ENCODE measurements at regions not wholly inside any gene's neighbourhood (a gene's known extent, or its start where the extent isn't known, plus 50 kb on each side); places are given as distances from the start of the nearest gene placed in this dataset.

DNA sequence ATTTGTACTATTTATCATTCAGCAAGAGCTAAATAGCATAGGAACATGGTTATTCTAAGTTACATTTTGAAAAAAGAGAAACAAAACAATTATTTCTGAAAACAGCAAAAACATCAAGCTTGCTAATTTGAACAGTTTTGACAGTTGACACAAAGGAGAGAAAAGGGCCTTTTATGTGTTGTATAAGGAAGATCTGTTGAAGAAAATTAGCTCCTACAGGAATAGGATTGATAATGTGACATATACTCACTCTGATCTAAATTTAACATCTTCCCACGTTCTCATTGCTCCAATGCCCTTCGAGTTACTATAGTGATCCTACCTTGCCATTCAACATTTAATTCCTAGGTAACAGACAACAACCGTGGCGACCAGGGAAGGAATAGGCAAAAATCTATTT, 61.4 kb upstream of the BTG3 start:
- Histone ChIP-seq H3K79me2 (ENCODE audit: insufficient read depth, low read length) (no peaks in the 10 kb centered on the region), H3K4me1 (ENCODE audit: insufficient read depth, low read length, severe bottlenecking) (no peaks in the 10 kb centered on the region), H3F3A (ENCODE audit: insufficient read depth, low read length) (no peaks in the 10 kb centered on the region), H3K27ac (ENCODE audit: low read depth, low read length, poor library complexity, severe bottlenecking) (no peak overlapping the region), H3K9me2 (ENCODE audit: low read depth, low read length) (no peaks in the 10 kb centered on the region), H3K27me3 (ENCODE audit: insufficient read depth, low read length) (no peaks in the 10 kb centered on the region), H3K9ac (ENCODE audit: low read length) (no peak overlapping the region), H3K36me3 (ENCODE audit: insufficient read depth, low read length) (no peaks in the 10 kb centered on the region), H3K4me2 (ENCODE audit: low read length) (no peak overlapping the region), H4K20me1 (ENCODE audit: insufficient read depth, low read length) (no peaks in the 10 kb centered on the region), H2AFZ (ENCODE audit: low read length) (no peak overlapping the region), H3K9me3 (ENCODE audit: low read length) (no peaks in the 10 kb centered on the region), H3K4me3 (ENCODE audit: low read depth, low read length, poor library complexity, severe bottlenecking) (no peak overlapping the region)
- no peak for TF ChIP-seq EZH2 (IDR thresholded peaks at IDR 0.05; ENCODE audit: borderline replicate concordance, low read length)
- TF ChIP-seq, protein P1, sequence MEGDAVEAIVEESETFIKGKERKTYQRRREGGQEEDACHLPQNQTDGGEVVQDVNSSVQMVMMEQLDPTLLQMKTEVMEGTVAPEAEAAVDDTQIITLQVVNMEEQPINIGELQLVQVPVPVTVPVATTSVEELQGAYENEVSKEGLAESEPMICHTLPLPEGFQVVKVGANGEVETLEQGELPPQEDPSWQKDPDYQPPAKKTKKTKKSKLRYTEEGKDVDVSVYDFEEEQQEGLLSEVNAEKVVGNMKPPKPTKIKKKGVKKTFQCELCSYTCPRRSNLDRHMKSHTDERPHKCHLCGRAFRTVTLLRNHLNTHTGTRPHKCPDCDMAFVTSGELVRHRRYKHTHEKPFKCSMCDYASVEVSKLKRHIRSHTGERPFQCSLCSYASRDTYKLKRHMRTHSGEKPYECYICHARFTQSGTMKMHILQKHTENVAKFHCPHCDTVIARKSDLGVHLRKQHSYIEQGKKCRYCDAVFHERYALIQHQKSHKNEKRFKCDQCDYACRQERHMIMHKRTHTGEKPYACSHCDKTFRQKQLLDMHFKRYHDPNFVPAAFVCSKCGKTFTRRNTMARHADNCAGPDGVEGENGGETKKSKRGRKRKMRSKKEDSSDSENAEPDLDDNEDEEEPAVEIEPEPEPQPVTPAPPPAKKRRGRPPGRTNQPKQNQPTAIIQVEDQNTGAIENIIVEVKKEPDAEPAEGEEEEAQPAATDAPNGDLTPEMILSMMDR (IDR thresholded peaks at IDR 0.05; ENCODE audit: low read length) = no peak

DNA sequence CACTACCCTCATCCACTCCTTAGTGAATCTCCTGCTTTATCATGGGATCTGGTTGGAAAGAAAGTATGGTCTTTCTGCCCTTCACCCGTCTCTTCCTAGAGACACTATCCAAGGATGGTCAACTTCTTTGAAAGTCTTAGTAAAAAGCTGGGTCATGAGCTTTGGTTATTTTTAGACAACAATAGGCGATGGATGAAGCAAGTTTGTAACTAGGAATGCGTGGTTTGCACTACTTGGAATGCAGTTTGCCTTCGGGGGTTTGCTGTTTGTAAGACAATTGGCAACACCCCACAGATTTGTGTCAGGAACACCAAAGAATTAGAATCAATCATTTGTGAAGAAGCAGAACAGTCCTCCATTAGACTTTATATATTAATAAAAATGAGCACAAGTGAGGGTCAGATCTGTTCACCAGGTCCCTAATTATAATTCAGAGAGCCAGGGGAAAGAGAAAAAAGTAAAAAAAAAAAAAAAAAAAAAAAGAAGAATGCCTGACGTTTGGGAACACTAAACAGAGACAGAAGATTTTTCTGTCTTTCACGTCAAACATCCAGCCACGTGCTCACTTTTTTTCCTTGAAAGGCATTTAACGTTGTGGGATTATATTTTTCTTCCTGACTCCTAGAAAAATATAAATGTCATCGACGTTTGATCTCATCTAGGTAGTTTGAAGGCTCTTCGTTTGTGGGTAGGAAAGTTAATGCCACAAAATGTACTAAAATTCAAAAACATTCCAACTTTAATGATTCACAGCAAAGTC, 60.7 kb upstream of the BTG3 start:
- Histone ChIP-seq H3K27ac (ENCODE audit: low read depth, low read length, poor library complexity, severe bottlenecking) (no peak overlapping the region), H3F3A (ENCODE audit: insufficient read depth, low read length) (no peaks in the 10 kb centered on the region), H3K4me3 (ENCODE audit: low read depth, low read length, poor library complexity, severe bottlenecking) (no peak overlapping the region), H3K79me2 (ENCODE audit: insufficient read depth, low read length) (no peaks in the 10 kb centered on the region), H3K4me1 (ENCODE audit: insufficient read depth, low read length, severe bottlenecking) (no peaks in the 10 kb centered on the region), H3K9me3 (ENCODE audit: low read length) (no peaks in the 10 kb centered on the region), H2AFZ (ENCODE audit: low read length) (no peak overlapping the region), H3K4me2 (ENCODE audit: low read length) (no peak overlapping the region), H4K20me1 (ENCODE audit: insufficient read depth, low read length) (no peaks in the 10 kb centered on the region), H3K36me3 (ENCODE audit: insufficient read depth, low read length) (no peaks in the 10 kb centered on the region), H3K9ac (ENCODE audit: low read length) (no peak overlapping the region), H3K27me3 (ENCODE audit: insufficient read depth, low read length) (no peaks in the 10 kb centered on the region), H3K9me2 (ENCODE audit: low read depth, low read length) (no peaks in the 10 kb centered on the region)
- TF ChIP-seq, protein P1 (IDR thresholded peaks at IDR 0.05; ENCODE audit: low read length) = no peak
- TF ChIP-seq EZH2 (IDR thresholded peaks at IDR 0.05; ENCODE audit: borderline replicate concordance, low read length) = no peak

DNA sequence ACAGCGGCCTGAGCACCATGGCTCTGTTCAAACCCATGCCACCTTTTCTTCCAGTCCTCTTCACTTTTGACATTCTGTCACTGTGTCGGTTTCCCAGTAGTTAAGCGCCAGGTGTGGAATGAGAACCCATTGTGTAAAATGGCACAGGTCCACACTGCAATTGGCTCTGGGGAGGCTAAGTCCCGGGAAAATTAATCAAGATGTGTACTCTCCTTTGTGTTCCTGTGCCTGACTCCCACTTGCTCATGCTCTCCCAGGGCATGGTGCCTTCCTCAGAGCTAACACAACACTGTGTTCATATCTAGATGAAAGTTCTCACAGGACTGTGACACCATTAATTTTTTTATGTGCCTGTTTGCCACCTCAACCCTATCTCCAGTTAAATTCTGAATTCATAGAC, 59.0 kb upstream of the BTG3 start:
- no peak overlapping the region for H3K4me3 ChIP-seq (ENCODE audit: low read depth, low read length, poor library complexity, severe bottlenecking)
- no peak overlapping the region for H2AFZ ChIP-seq (ENCODE audit: low read length)
- H3K9me2 ChIP-seq (ENCODE audit: low read depth, low read length) = no peaks in the 10 kb centered on the region
- no peak for TF ChIP-seq EZH2 (IDR thresholded peaks at IDR 0.05; ENCODE audit: borderline replicate concordance, low read length)
- TF ChIP-seq, protein P1 (IDR thresholded peaks at IDR 0.05; ENCODE audit: low read length) = no peak
- H4K20me1 ChIP-seq (ENCODE audit: insufficient read depth, low read length) = no peaks in the 10 kb centered on the region
- no peaks in the 10 kb centered on the region for H3K79me2 ChIP-seq (ENCODE audit: insufficient read depth, low read length)
- H3K9ac ChIP-seq (ENCODE audit: low read length) = no peak overlapping the region
- H3F3A ChIP-seq (ENCODE audit: insufficient read depth, low read length) = no peaks in the 10 kb centered on the region
- H3K27me3 ChIP-seq (ENCODE audit: insufficient read depth, low read length) = no peaks in the 10 kb centered on the region
- no peaks in the 10 kb centered on the region for H3K36me3 ChIP-seq (ENCODE audit: insufficient read depth, low read length)
- H3K4me2 ChIP-seq (ENCODE audit: low read length) = no peak overlapping the region
- H3K4me1 ChIP-seq (ENCODE audit: insufficient read depth, low read length, severe bottlenecking) = no peaks in the 10 kb centered on the region
- H3K9me3 ChIP-seq (ENCODE audit: low read length) = no peaks in the 10 kb centered on the region
- H3K27ac ChIP-seq (ENCODE audit: low read depth, low read length, poor library complexity, severe bottlenecking) = no peak overlapping the region
